ENCODE measurements at regions not wholly inside any gene's neighbourhood (a gene's known extent, or its start where the extent isn't known, plus 50 kb on each side); places are given as distances from the start of the nearest gene placed in this dataset.
"Not testable (repeated sequence)": the region's sequence is repeated elsewhere in the genome, so short reads cannot be mapped to it uniquely, and the experiment has no call there.

- intact Hi-C loops (cut with DNase I) = no loop called here
Observed at GRCh38 chr4:74555231-74555630, 110.3 kb downstream of the AREG start.

GRCh38 chr4:74555843-74556242 lies 110.9 kb downstream of the AREG start:
- H3K27ac ChIP-seq = no peak overlapping the region
- intact Hi-C loops (cut with DNase I) = no loop called here
- H3K36me3 ChIP-seq = no peaks in the 10 kb centered on the region
- no peak for DNase-seq (ENCODE audit: low spot score in 2 of 2)
- no peak overlapping the region for H3K4me3 ChIP-seq
- no peaks in the 10 kb centered on the region for H3K9me3 ChIP-seq
- H3K4me1 ChIP-seq = no peaks in the 10 kb centered on the region
- no peak for TF ChIP-seq CTCF (IDR thresholded peaks at IDR 0.05)
- H3K27me3 ChIP-seq = no peaks in the 10 kb centered on the region

More at GRCh38 chr4:74555231-74555630, 110.3 kb downstream of the AREG start:
- no peaks in the 10 kb centered on the region for H3K36me3 ChIP-seq
- no peaks in the 10 kb centered on the region for H3K9me3 ChIP-seq
- TF ChIP-seq CTCF (IDR thresholded peaks at IDR 0.05) = no peak
- H3K27me3 ChIP-seq = no peaks in the 10 kb centered on the region
- no peaks in the 10 kb centered on the region for H3K4me1 ChIP-seq
- no peak overlapping the region for H3K4me3 ChIP-seq
- no peak for DNase-seq (ENCODE audit: low spot score in 2 of 2)
- H3K27ac ChIP-seq = no peak overlapping the region

GRCh38 chr4:74559853-74560252 lies 114.9 kb downstream of the AREG start:
- Histone ChIP-seq H3K36me3 (no peaks in the 10 kb centered on the region), H3K4me3 (no peak overlapping the region), H3K27ac (no peak overlapping the region), H3K9me3 (no peaks in the 10 kb centered on the region), H3K4me1 (no peaks in the 10 kb centered on the region), H3K27me3 (no peaks in the 10 kb centered on the region)
- no peak for DNase-seq (ENCODE audit: low spot score in 2 of 2)
- intact Hi-C loops (cut with DNase I) = no loop called here
- no peak for TF ChIP-seq CTCF (IDR thresholded peaks at IDR 0.05)

- Histone ChIP-seq H3K4me1 (no peaks in the 10 kb centered on the region), H3K36me3 (no peaks in the 10 kb centered on the region), H3K27ac (no peak overlapping the region), H3K9me3 (peaks cover 0 to 6% of the 10 kb centered on the region in 2 donors), H3K4me3 (no peak overlapping the region), H3K27me3 (no peaks in the 10 kb centered on the region)
- TF ChIP-seq CTCF (IDR thresholded peaks at IDR 0.05) = no peak
- no peak for DNase-seq (ENCODE audit: low spot score in 2 of 2)
- intact Hi-C loops (cut with DNase I) = no loop called here
Observed at GRCh38 chr4:74567981-74568380, 123.0 kb downstream of the AREG start.

- no peak overlapping the region for H3K27ac ChIP-seq
- intact Hi-C loops (cut with DNase I) = no loop called here
- peaks cover 0 to 6% of the 10 kb centered on the region in 2 donors for H3K9me3 ChIP-seq
- no peak for DNase-seq (ENCODE audit: low spot score in 2 of 2)
- H3K4me1 ChIP-seq = no peaks in the 10 kb centered on the region
- no peaks in the 10 kb centered on the region for H3K27me3 ChIP-seq
- TF ChIP-seq CTCF (IDR thresholded peaks at IDR 0.05) = no peak
- H3K4me3 ChIP-seq = no peak overlapping the region
- no peaks in the 10 kb centered on the region for H3K36me3 ChIP-seq
Observed at GRCh38 chr4:74570095-74570494, 125.2 kb downstream of the AREG start.

- Histone ChIP-seq H3K9me3 (no peaks in the 10 kb centered on the region), H3K27me3 (no peaks in the 10 kb centered on the region), H3K4me1 (no peaks in the 10 kb centered on the region), H3K4me3 (no peak overlapping the region), H3K27ac (no peak overlapping the region), H3K36me3 (no peaks in the 10 kb centered on the region)
- DNase-seq (ENCODE audit: low spot score in 2 of 2) = no peak
- intact Hi-C loops (cut with DNase I) = no loop called here
- TF ChIP-seq CTCF (IDR thresholded peaks at IDR 0.05) = no peak
Observed at GRCh38 chr4:74578329-74578728, 133.4 kb downstream of the AREG start.

- intact Hi-C loops (cut with DNase I); H3K9me3 ChIP-seq; DNase-seq (ENCODE audit: low spot score in 2 of 2); H3K4me1 ChIP-seq; H3K4me3 ChIP-seq; H3K36me3 ChIP-seq; H3K27ac ChIP-seq; H3K27me3 ChIP-seq: not testable (repeated sequence)
Observed at GRCh38 chr4:74578865-74579264, 133.9 kb downstream of the AREG start.
